H1 (cell line): ENCODE measurements at regions not wholly inside any gene's neighbourhood (a gene's known extent, or its start where the extent isn't known, plus 50 kb on each side); places are given as distances from the start of the nearest gene placed in this dataset.

Source experiments
- CTCF ChIA-PET: fragments of 300-600 bp; sonication (Branson Sonifier 250); formaldehyde crosslinking; loops from one replicate; lab custom pipeline; 2021; ENCODE audit not compliant: partially characterized antibody; lab: Charles Lee
- POLR2A ChIA-PET: fragments of 300-600 bp; sonication (Branson Sonifier 250); formaldehyde crosslinking; loops from one replicate; lab custom pipeline; 2021; ENCODE audit warnings: inconsistent platforms; ENCODE audit not compliant: partially characterized antibody; lab: Charles Lee
- DNase-seq, 2 experiments: peaks; one replicate each; pipeline versions ENCODE4 v3.0.0 to v3.0.0-alpha.2; 2010 to 2022; ENCODE audit warnings: low spot score in 2 of 2, low read depth in 1 of 2, mixed read lengths in 1 of 2
- FAIRE-seq: peaks from 2 replicates; lab custom pipeline; 2011; peaks lifted over from hg19 to GRCh38; lab: Jason Lieb, UNC
- H2AFZ ChIP-seq: 2 replicates; pipeline ENCODE4 v1.8.1; 2012; ENCODE audit warnings: low read length, inconsistent platforms
- H2AK5ac ChIP-seq: 2 replicates; pipeline ENCODE4 v1.6.1; 2013; ENCODE audit warnings: low read depth, low read length
- H2BK120ac ChIP-seq: replicated peaks from 2 replicates; pipeline ENCODE3; 2013; ENCODE audit warnings: low read depth, low read length, inconsistent platforms
- H2BK12ac ChIP-seq: 2 replicates; pipeline ENCODE4 v1.6.1; 2013; ENCODE audit warnings: low read depth, low read length
- H2BK15ac ChIP-seq: 2 replicates; pipeline ENCODE4 v1.6.1; 2013; ENCODE audit warnings: low read length
- H2BK20ac ChIP-seq: 2 replicates; pipeline ENCODE4 v1.6.1; 2013; ENCODE audit warnings: low read length
- H2BK5ac ChIP-seq: 2 replicates; pipeline ENCODE4 v1.6.1; 2013; ENCODE audit warnings: low read depth, low read length
- H3K14ac ChIP-seq: 2 replicates; pipeline ENCODE4 v1.6.1; 2013; ENCODE audit warnings: inconsistent platforms; ENCODE audit not compliant: insufficient read length
- H3K18ac ChIP-seq: 2 replicates; pipeline ENCODE4 v1.6.1; 2013; ENCODE audit warnings: low read length; ENCODE audit errors: extremely low read depth
- H3K23ac ChIP-seq: 2 replicates; pipeline ENCODE4 v1.6.1; 2013; ENCODE audit warnings: inconsistent platforms; ENCODE audit not compliant: insufficient read length
- H3K23me2 ChIP-seq: 2 replicates; pipeline ENCODE4 v1.6.1; 2013; ENCODE audit warnings: low read depth, low read length
- H3K27ac ChIP-seq: 2 replicates; pipeline ENCODE4 v1.6.1; 2011; ENCODE audit warnings: low read depth, low read length, inconsistent platforms
- H3K27me3 ChIP-seq, 4 experiments: replicated peaks in 1 of 4; 1 replicate in 1 of 4; 2 replicates in 3 of 4; pipeline versions ENCODE4 v1.6.1 to v1.8.1; 2011 to 2013; ENCODE audit warnings: low read length in 3 of 4, mild to moderate bottlenecking in 3 of 4, inconsistent platforms in 2 of 4, mixed read lengths in 2 of 4, moderate library complexity in 1 of 4; ENCODE audit not compliant: control insufficient read depth in 3 of 4, insufficient read depth in 3 of 4; ENCODE audit errors: extremely low read depth in 1 of 4
- H3K36me3 ChIP-seq, 4 experiments: 2 replicates each; pipeline versions ENCODE4 v1.6.1 to v1.8.1; 2011 to 2013; ENCODE audit warnings: mild to moderate bottlenecking in 4 of 4, low read length in 3 of 4, moderate library complexity in 2 of 4, control low read depth in 1 of 4, inconsistent platforms in 1 of 4; ENCODE audit not compliant: insufficient read depth in 4 of 4, control insufficient read depth in 2 of 4
- H3K4ac ChIP-seq: replicated peaks from 2 replicates; pipeline ENCODE3; 2013; ENCODE audit warnings: low read length, low read depth, mixed read lengths, inconsistent platforms; ENCODE audit not compliant: insufficient read length
- H3K4me1 ChIP-seq, 4 experiments: replicated peaks in 1 of 4; 1 replicate in 1 of 4; 2 replicates in 3 of 4; pipeline versions ENCODE4 v1.6.1 to v1.8.1; 2011 to 2013; ENCODE audit warnings: low read length in 3 of 4, inconsistent platforms in 2 of 4, mixed read lengths in 1 of 4; ENCODE audit not compliant: insufficient read depth in 4 of 4, control insufficient read depth in 3 of 4
- H3K4me2 ChIP-seq, 2 experiments: 2 replicates each; pipeline versions ENCODE4 v1.6.1 to v1.8.1; 2011 to 2013; ENCODE audit warnings: low read depth in 2 of 2, low read length in 2 of 2, control low read depth in 1 of 2, inconsistent platforms in 1 of 2, mild to moderate bottlenecking in 1 of 2; ENCODE audit not compliant: insufficient read depth in 1 of 2
- H3K4me3 ChIP-seq, 4 experiments: fragments of 200-600, 300-600 bp in 1 of 4; sonication (generic), shearing (Covaris generic), sonication (Bioruptor Twin) in 1 of 4; 2 replicates each; pipeline versions ENCODE4 v1.5.1 to v1.8.1; 2011 to 2016; ENCODE audit warnings: low read length in 4 of 4, low read depth in 3 of 4, control low read depth in 2 of 4, inconsistent platforms in 2 of 4, mild to moderate bottlenecking in 2 of 4, mixed read lengths in 1 of 4, moderate library complexity in 1 of 4; ENCODE audit not compliant: insufficient read depth in 2 of 4; ENCODE audit errors: extremely low read depth in 1 of 4
- H3K56ac ChIP-seq: replicated peaks from 2 replicates; pipeline ENCODE3; 2013; ENCODE audit warnings: low read depth, mild to moderate bottlenecking, mixed read lengths, low read length, inconsistent platforms; ENCODE audit not compliant: insufficient read length
- H3K79me1 ChIP-seq: 2 replicates; pipeline ENCODE4 v1.6.1; 2013; ENCODE audit warnings: low read depth, low read length, control low read depth
- H3K79me2 ChIP-seq, 2 experiments: 2 replicates each; pipeline versions ENCODE4 v1.6.1 to v1.8.1; 2012 to 2013; ENCODE audit warnings: low read length in 2 of 2, mild to moderate bottlenecking in 2 of 2, inconsistent platforms in 1 of 2; ENCODE audit not compliant: insufficient read depth in 2 of 2, control insufficient read depth in 1 of 2
- H3K9ac ChIP-seq, 4 experiments: replicated peaks in 1 of 4; 1 replicate in 1 of 4; 2 replicates in 3 of 4; pipeline versions ENCODE4 v1.6.1 to v1.8.1; 2011 to 2013; ENCODE audit warnings: low read depth in 3 of 4, low read length in 3 of 4, control low read depth in 2 of 4, mild to moderate bottlenecking in 2 of 4, moderate library complexity in 2 of 4, inconsistent platforms in 1 of 4; ENCODE audit errors: extremely low read depth in 1 of 4
- H3K9me3 ChIP-seq, 2 experiments: 2 replicates each; pipeline versions ENCODE4 v1.6.1 to v1.8.1; 2012 to 2013; ENCODE audit warnings: mild to moderate bottlenecking in 2 of 2, moderate library complexity in 2 of 2, control low read depth in 1 of 2, inconsistent platforms in 1 of 2, low read depth in 1 of 2, low read length in 1 of 2, mixed read lengths in 1 of 2; ENCODE audit not compliant: insufficient read depth in 2 of 2
- H4K20me1 ChIP-seq, 2 experiments: replicated peaks in 1 of 2; 2 replicates each; pipeline versions ENCODE3 to v1.8.1; 2011 to 2013; ENCODE audit warnings: inconsistent platforms in 2 of 2, low read length in 2 of 2, mild to moderate bottlenecking in 1 of 2; ENCODE audit not compliant: insufficient read depth in 2 of 2, control insufficient read depth in 1 of 2
- H4K5ac ChIP-seq: 2 replicates; pipeline ENCODE4 v1.6.1; 2013; ENCODE audit warnings: low read length, low read depth, mixed read lengths, inconsistent platforms; ENCODE audit not compliant: insufficient read length
- H4K8ac ChIP-seq: 2 replicates; pipeline ENCODE4 v1.8.0; 2013; ENCODE audit warnings: mild to moderate bottlenecking, moderate library complexity, low read length, inconsistent platforms; ENCODE audit not compliant: insufficient read depth; ENCODE audit errors: extremely low read depth
- H4K91ac ChIP-seq: replicated peaks from 2 replicates; pipeline ENCODE3; 2013; ENCODE audit warnings: low read length, mixed read lengths, inconsistent platforms; ENCODE audit not compliant: insufficient read length
- BCL11A ChIP-seq, 2 experiments: IDR thresholded peaks; one replicate each; pipeline ENCODE4 v1.6.1; 2011; ENCODE audit warnings: low read depth in 2 of 2, low read length in 2 of 2, mild to moderate bottlenecking in 2 of 2
- CTBP2 ChIP-seq: IDR thresholded peaks from 2 replicates; pipeline ENCODE4 v1.7.0; 2011; ENCODE audit warnings: borderline replicate concordance, mild to moderate bottlenecking, moderate library complexity, mixed read lengths, low read length; ENCODE audit not compliant: insufficient read depth, insufficient read length
- RBBP5 ChIP-seq: IDR thresholded peaks from 2 replicates; pipeline ENCODE4 v1.7.1; 2012; ENCODE audit warnings: low read depth, mild to moderate bottlenecking, inconsistent platforms, low read length, moderate library complexity, borderline replicate concordance
- RNF2 ChIP-seq: fragments of 200-900, 300-1000 bp; sonication (generic); IDR thresholded peaks from 2 replicates; pipeline ENCODE4 v1.7.1; 2016; ENCODE audit warnings: borderline replicate concordance, low read depth, mild to moderate bottlenecking, antibody characterized with exemption, low read length; ENCODE audit not compliant: poor library complexity, severe bottlenecking; ENCODE audit errors: missing control alignments
- SIN3A ChIP-seq, 2 experiments: IDR thresholded peaks in 1 of 2; conservative IDR thresholded peaks in 1 of 2; 2 replicates each; pipeline ENCODE4 v1.6.1; 2011 to 2012; ENCODE audit warnings: low read length in 2 of 2, improper control_type of control experiment in 1 of 2, low read depth in 1 of 2, mild to moderate bottlenecking in 1 of 2
- SIX5 ChIP-seq: IDR thresholded peaks from 2 replicates; pipeline ENCODE4 v1.6.1; 2011; ENCODE audit warnings: mild to moderate bottlenecking, low read depth, low read length
- SP2 ChIP-seq: IDR thresholded peaks from 2 replicates; pipeline ENCODE4 v1.6.1; 2012; ENCODE audit warnings: mild to moderate bottlenecking, low read length, inconsistent platforms
- TEAD4 ChIP-seq: IDR thresholded peaks from 2 replicates; pipeline ENCODE4 v1.6.1; 2012; ENCODE audit warnings: low read depth, low read length, inconsistent platforms, mixed read lengths
- ZNF274 ChIP-seq: IDR thresholded peaks from 2 replicates; pipeline ENCODE4 v1.7.0; 2012; ENCODE audit warnings: low read length, borderline replicate concordance; ENCODE audit errors: extremely low read depth
- WGBS, 2 experiments: shearing (Covaris generic) in 1 of 2; methylation state at CpG; one replicate each; pipeline versions ENCODE4 v1.1.6 to v1.1.7; 2013 to 2015; ENCODE audit warnings: low lambda C conversion rate in 2 of 2, mixed read lengths in 2 of 2, inconsistent platforms in 1 of 2, low coverage in 1 of 2, missing lambda C conversion rate in 1 of 2; ENCODE audit not compliant: insufficient replicate concordance in 2 of 2, insufficient coverage in 1 of 2, insufficient read length in 1 of 2; ENCODE audit errors: extremely low coverage in 1 of 2, missing lambda C conversion rate in 1 of 2; 5-methylcytosine and 5-hydroxymethylcytosine counted together
- TF ChIP-seq, protein P1 (sequence below): IDR thresholded peaks from 2 replicates; pipeline ENCODE4 v1.6.1; 2012; ENCODE audit warnings: inconsistent platforms

DNA sequence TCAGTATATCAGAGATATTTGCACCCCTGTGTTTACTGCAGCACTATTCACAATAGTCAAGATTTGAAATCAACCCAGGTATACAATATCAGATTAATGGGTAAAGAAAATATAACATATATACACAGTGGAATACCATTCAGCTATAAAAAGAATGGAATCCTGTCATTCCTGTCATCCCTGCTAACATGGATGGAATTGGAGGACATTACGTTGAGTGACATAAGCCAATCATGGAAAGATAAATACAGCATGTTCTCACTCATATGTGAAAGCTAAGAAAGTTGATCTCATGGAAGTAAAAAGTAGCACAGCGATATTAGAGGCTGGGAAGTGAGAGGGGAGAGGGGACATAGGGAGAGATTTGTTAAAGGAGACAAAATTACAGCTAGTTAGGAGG is 171.0 kb downstream of the ARL5B start:
- no peak overlapping the region for H2BK5ac ChIP-seq
- no peak overlapping the region for H4K5ac ChIP-seq
- no peak overlapping the region for H2AK5ac ChIP-seq
- FAIRE-seq (no peak), DNase-seq (no peak)
- H3K56ac ChIP-seq, result no peak overlapping the region
- no peak overlapping the region for H3K27ac ChIP-seq
- H3K36me3 ChIP-seq, result no peaks in the 10 kb centered on the region
- CTCF ChIA-PET, result interaction anchor here (0.6 kb wide), 1 partner anchor 65 kb away, joined by 5 read pairs; no protein-coding TSS in a partner anchor
- POLR2A ChIA-PET, result no interaction called here
- TF ChIP-seq, protein P1, sequence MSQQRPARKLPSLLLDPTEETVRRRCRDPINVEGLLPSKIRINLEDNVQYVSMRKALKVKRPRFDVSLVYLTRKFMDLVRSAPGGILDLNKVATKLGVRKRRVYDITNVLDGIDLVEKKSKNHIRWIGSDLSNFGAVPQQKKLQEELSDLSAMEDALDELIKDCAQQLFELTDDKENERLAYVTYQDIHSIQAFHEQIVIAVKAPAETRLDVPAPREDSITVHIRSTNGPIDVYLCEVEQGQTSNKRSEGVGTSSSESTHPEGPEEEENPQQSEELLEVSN, result no peak
- TF ChIP-seq SIX5 (no peak), RBBP5 (no peak), TEAD4 (no peak), ZNF274 (no peak), SP2 (no peak), BCL11A (IDR thresholded peaks at IDR 0.05; ENCODE audit: low read depth in 2 of 2, low read length in 2 of 2) (no peak), RNF2 (no peak), SIN3A (conservative IDR thresholded peaks at IDR 0.05 in 1 of 2, IDR thresholded peaks at IDR 0.05 in 1 of 2; ENCODE audit: low read depth in 1 of 2, low read length in 2 of 2) (no peak), CTBP2 (no peak)
- H2BK15ac ChIP-seq, result no peak overlapping the region
- no peaks in the 10 kb centered on the region for H3K79me2 ChIP-seq
- H2BK20ac ChIP-seq, result no peak overlapping the region
- H4K91ac ChIP-seq, result no peak overlapping the region
- no peak overlapping the region for H3K4me3 ChIP-seq
- 93% methylated on average over 2 of the region's 2 CpGs; no CpG with 5 or more reads in 1 of the 2 experiments for WGBS, 2 experiments
- no peaks in the 10 kb centered on the region for H4K20me1 ChIP-seq
- H2AFZ ChIP-seq, result no peak overlapping the region
- no peaks in the 10 kb centered on the region for H3K23me2 ChIP-seq
- H3K4ac ChIP-seq, result no peak overlapping the region
- no peak overlapping the region for H2BK120ac ChIP-seq
- no peak overlapping the region for H3K14ac ChIP-seq
- H3K4me2 ChIP-seq, result no peak overlapping the region
- H3K18ac ChIP-seq, result no peak overlapping the region
- no peak overlapping the region for H3K23ac ChIP-seq
- H4K8ac ChIP-seq, result no peak overlapping the region
- no peaks in the 10 kb centered on the region for H3K4me1 ChIP-seq
- no peaks in the 10 kb centered on the region for H3K27me3 ChIP-seq
- H3K9me3 ChIP-seq, result no peaks in the 10 kb centered on the region
- H3K9ac ChIP-seq, result no peak overlapping the region
- H2BK12ac ChIP-seq, result no peak overlapping the region
- H3K79me1 ChIP-seq, result no peaks in the 10 kb centered on the region
